Neural progenitor cell (in vitro differentiated cells): ENCODE measurements at regions not wholly inside any gene's neighbourhood (a gene's known extent, or its start where the extent isn't known, plus 50 kb on each side); places are given as distances from the start of the nearest gene placed in this dataset.

Experiments used
- DNase-seq: peaks from one replicate; pipeline ENCODE4 v3.0.0-alpha.2; 2016; ENCODE audit warnings: low spot score
- H2AFZ ChIP-seq: fragments of 200-600 bp; sonication (generic); replicated peaks from 2 replicates; pipeline ENCODE4 v1.6.1; 2016; ENCODE audit warnings: antibody characterized with exemption
- H3F3A ChIP-seq: fragments of 200-600 bp; sonication (generic); 2 replicates; pipeline ENCODE4 v1.6.1; 2016; ENCODE audit warnings: antibody characterized with exemption, low read depth
- H3K27ac ChIP-seq: fragments of 200-600 bp; sonication (generic); 2 replicates; pipeline ENCODE4 v1.5.1; 2016; ENCODE audit warnings: mild to moderate bottlenecking
- H3K27me3 ChIP-seq: fragments of 200-600 bp; sonication (generic); 2 replicates; pipeline ENCODE4 v1.6.1; 2016; ENCODE audit warnings: mild to moderate bottlenecking, moderate library complexity
- H3K36me3 ChIP-seq: fragments of 200-600 bp; sonication (generic); 2 replicates; pipeline ENCODE4 v1.5.1; 2016
- H3K4me1 ChIP-seq: fragments of 200-600 bp; sonication (generic); 2 replicates; pipeline ENCODE4 v1.6.1; 2016; ENCODE audit warnings: mixed run types
- H3K4me2 ChIP-seq: fragments of 200-600 bp; sonication (generic); 2 replicates; pipeline ENCODE4 v1.6.1; 2016
- H3K4me3 ChIP-seq: fragments of 200-600 bp; sonication (generic); 2 replicates; pipeline ENCODE4 v1.5.1; 2016
- H3K79me2 ChIP-seq: fragments of 200-600 bp; sonication (generic); 2 replicates; pipeline ENCODE4 v1.6.1; 2016; ENCODE audit warnings: low read depth
- H3K9ac ChIP-seq: fragments of 200-600 bp; sonication (generic); 2 replicates; pipeline ENCODE4 v1.6.1; 2016
- H3K9me3 ChIP-seq: fragments of 200-600 bp; sonication (generic); 2 replicates; pipeline ENCODE4 v1.5.1; 2016; ENCODE audit warnings: low read depth
- H4K20me1 ChIP-seq: fragments of 200-600 bp; sonication (generic); 2 replicates; pipeline ENCODE4 v1.6.1; 2016; ENCODE audit warnings: low read depth
- H3K27ac Mint-ChIP-seq: 3 replicates; pipeline ENCODE4 v1.8.0; 2021; ENCODE audit warnings: mixed read lengths
- H3K27me3 Mint-ChIP-seq: 2 replicates; pipeline ENCODE4 v1.8.0; 2022; ENCODE audit warnings: low read depth, mild to moderate bottlenecking, inconsistent platforms, moderate library complexity, mixed read lengths; ENCODE audit not compliant: insufficient read depth
- H3K36me3 Mint-ChIP-seq: 3 replicates; pipeline ENCODE4 v1.8.0; 2021; ENCODE audit warnings: mixed read lengths
- H3K4me1 Mint-ChIP-seq: 3 replicates; pipeline ENCODE4 v1.8.0; 2021; ENCODE audit warnings: mixed read lengths
- H3K4me3 Mint-ChIP-seq: 3 replicates; pipeline ENCODE4 v1.8.0; 2021; ENCODE audit warnings: mild to moderate bottlenecking, moderate library complexity, mixed read lengths
- H3K9me3 Mint-ChIP-seq: 3 replicates; pipeline ENCODE4 v1.8.0; 2020; ENCODE audit warnings: mixed read lengths
- EZH2 ChIP-seq: fragments of 200-600 bp; sonication (generic); IDR thresholded peaks from 2 replicates; pipeline ENCODE4 v1.6.1; 2017; ENCODE audit warnings: antibody characterized with exemption, mild to moderate bottlenecking, moderate library complexity
- EZH2phosphoT487 ChIP-seq: fragments of 200-600 bp; sonication (generic); IDR thresholded peaks from 2 replicates; pipeline ENCODE4 v1.6.1; 2017; ENCODE audit warnings: antibody characterized with exemption
- TF ChIP-seq, protein P1 (sequence below): fragments of 200-600 bp; sonication (generic); IDR thresholded peaks from 2 replicates; pipeline ENCODE4 v1.5.1; 2017; ENCODE audit warnings: antibody characterized with exemption, mild to moderate bottlenecking

DNA sequence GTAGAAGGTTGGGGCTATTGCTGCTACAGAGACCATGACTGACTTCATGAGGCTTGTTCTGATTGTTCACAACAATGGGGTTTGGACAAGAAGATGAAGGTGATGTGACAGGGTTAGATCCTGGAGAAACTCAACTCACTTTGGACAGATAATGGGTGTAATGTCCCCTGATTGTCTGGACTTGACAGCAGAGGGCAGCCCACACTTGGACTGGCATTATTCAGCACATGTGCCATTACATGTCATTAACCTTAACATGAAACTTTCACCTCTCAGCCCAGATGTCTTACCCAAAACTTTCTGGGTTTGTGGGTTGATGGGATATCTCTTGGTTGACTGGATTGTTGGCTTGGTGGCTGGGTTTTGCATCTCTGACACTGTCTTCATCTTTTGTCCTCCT lies 101.5 kb downstream of the MXRA5 start:
- H3K4me2 ChIP-seq = no peak overlapping the region
- H3K9me3 ChIP-seq = no peaks in the 10 kb centered on the region
- Mint-ChIP-seq H3K27me3 (peaks cover 5% of the 10 kb centered on the region), H3K9me3 (peaks cover 6% of the 10 kb centered on the region), H3K27ac (no peak overlapping the region), H3K4me1 (no peaks in the 10 kb centered on the region), H3K4me3 (no peak overlapping the region), H3K36me3 (peaks cover 1% of the 10 kb centered on the region)
- H3K36me3 ChIP-seq = no peaks in the 10 kb centered on the region
- H3K27me3 ChIP-seq = no peaks in the 10 kb centered on the region
- no peaks in the 10 kb centered on the region for H3K79me2 ChIP-seq
- H3K27ac ChIP-seq = no peak overlapping the region
- no peak overlapping the region for H3K4me3 ChIP-seq
- no peaks in the 10 kb centered on the region for H3K4me1 ChIP-seq
- no peaks in the 10 kb centered on the region for H3F3A ChIP-seq
- no peaks in the 10 kb centered on the region for H4K20me1 ChIP-seq
- DNase-seq = no peak
- TF ChIP-seq EZH2phosphoT487 = no peak
- TF ChIP-seq, protein P1, sequence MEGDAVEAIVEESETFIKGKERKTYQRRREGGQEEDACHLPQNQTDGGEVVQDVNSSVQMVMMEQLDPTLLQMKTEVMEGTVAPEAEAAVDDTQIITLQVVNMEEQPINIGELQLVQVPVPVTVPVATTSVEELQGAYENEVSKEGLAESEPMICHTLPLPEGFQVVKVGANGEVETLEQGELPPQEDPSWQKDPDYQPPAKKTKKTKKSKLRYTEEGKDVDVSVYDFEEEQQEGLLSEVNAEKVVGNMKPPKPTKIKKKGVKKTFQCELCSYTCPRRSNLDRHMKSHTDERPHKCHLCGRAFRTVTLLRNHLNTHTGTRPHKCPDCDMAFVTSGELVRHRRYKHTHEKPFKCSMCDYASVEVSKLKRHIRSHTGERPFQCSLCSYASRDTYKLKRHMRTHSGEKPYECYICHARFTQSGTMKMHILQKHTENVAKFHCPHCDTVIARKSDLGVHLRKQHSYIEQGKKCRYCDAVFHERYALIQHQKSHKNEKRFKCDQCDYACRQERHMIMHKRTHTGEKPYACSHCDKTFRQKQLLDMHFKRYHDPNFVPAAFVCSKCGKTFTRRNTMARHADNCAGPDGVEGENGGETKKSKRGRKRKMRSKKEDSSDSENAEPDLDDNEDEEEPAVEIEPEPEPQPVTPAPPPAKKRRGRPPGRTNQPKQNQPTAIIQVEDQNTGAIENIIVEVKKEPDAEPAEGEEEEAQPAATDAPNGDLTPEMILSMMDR = no peak
- no peak for TF ChIP-seq EZH2
- no peak overlapping the region for H3K9ac ChIP-seq
- no peak overlapping the region for H2AFZ ChIP-seq

DNA sequence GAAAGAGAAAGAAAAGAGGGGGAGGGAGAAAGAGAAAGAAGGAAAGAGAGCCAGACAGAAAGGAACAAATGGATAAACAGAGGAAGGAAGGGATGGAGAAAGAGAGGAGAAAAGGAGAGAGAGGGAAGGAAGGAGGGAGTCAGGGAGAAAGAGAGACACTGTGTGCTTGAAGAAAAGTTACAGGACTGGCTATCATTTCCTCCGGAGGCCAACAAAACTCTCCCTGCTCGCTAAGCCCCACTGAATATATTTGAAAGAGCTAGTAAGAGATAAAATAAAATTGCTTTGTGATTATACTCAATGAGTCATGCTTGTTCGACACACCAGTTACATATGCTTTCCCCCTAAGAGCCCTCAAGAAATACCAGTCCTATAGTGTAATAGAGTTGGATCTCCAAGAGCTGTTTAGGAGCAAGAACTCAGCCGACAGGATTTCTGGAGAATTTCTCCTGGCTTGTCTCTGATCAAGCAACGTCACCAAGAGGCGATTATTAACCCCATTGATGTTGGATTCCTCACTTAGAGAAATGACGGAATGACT lies 102.2 kb downstream of the MXRA5 start:
- Histone ChIP-seq H3K27me3 (no peaks in the 10 kb centered on the region), H3K79me2 (no peaks in the 10 kb centered on the region), H3F3A (no peaks in the 10 kb centered on the region), H3K9me3 (no peaks in the 10 kb centered on the region), H4K20me1 (no peaks in the 10 kb centered on the region), H3K9ac (no peak overlapping the region), H3K36me3 (no peaks in the 10 kb centered on the region), H2AFZ (no peak overlapping the region), H3K4me2 (no peak overlapping the region), H3K27ac (no peak overlapping the region), H3K4me3 (no peak overlapping the region), H3K4me1 (no peaks in the 10 kb centered on the region)
- H3K27ac Mint-ChIP-seq = no peak overlapping the region
- peaks cover 1% of the 10 kb centered on the region for H3K36me3 Mint-ChIP-seq
- H3K4me1 Mint-ChIP-seq = no peaks in the 10 kb centered on the region
- TF ChIP-seq EZH2phosphoT487 = no peak
- no peak for DNase-seq
- H3K4me3 Mint-ChIP-seq = no peak overlapping the region
- H3K9me3 Mint-ChIP-seq = peaks cover 6% of the 10 kb centered on the region
- H3K27me3 Mint-ChIP-seq = peaks cover 4% of the 10 kb centered on the region

DNA sequence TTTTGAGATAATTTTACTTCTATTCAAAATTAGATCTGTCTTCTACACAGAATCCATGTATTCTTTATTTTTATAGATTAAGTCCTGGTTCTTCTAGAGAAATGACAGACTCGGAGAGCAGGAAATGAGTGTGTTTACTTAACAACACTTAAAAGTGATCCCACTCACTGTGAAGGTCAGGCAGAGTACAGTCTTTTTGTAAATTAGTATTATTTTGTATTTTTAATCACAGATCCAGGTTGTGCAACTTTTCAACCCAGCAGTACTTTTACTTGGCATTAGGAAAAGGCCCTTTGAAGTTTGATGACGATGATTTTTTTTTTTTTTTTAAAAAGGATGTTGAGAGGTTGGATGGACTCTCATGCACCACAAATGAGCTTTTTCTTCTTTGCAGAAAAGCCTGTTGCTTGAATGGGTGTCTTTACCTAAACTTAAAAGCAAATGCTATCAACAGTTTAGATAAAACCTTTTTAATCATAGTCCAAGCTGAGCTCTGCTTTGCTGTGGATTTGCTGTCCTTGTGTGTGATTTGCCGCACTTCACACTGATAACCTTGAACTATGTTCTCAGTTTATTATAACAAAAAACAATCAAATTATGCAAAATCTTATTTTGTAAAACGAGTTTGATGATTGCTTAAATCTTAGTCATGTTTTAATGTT lies 114.1 kb downstream of the MXRA5 start:
- no peaks in the 10 kb centered on the region for H3K27me3 ChIP-seq
- H3K27ac ChIP-seq = no peak overlapping the region
- H2AFZ ChIP-seq = no peak overlapping the region
- H3K27ac Mint-ChIP-seq = no peak overlapping the region
- H4K20me1 ChIP-seq = no peaks in the 10 kb centered on the region
- no peaks in the 10 kb centered on the region for H3K36me3 ChIP-seq
- H3K9me3 ChIP-seq = no peaks in the 10 kb centered on the region
- no peaks in the 10 kb centered on the region for H3F3A ChIP-seq
- no peak overlapping the region for H3K9ac ChIP-seq
- TF ChIP-seq EZH2 (no peak), EZH2phosphoT487 (no peak)
- TF ChIP-seq, protein P1 = no peak
- no peak overlapping the region for H3K4me3 Mint-ChIP-seq
- H3K36me3 Mint-ChIP-seq = no peaks in the 10 kb centered on the region
- H3K79me2 ChIP-seq = no peaks in the 10 kb centered on the region
- no peaks in the 10 kb centered on the region for H3K4me1 Mint-ChIP-seq
- H3K4me1 ChIP-seq = no peaks in the 10 kb centered on the region
- H3K27me3 Mint-ChIP-seq = no peaks in the 10 kb centered on the region
- H3K4me2 ChIP-seq = no peak overlapping the region
- no peak for DNase-seq
- peaks cover 3% of the 10 kb centered on the region for H3K9me3 Mint-ChIP-seq
- no peak overlapping the region for H3K4me3 ChIP-seq

DNA sequence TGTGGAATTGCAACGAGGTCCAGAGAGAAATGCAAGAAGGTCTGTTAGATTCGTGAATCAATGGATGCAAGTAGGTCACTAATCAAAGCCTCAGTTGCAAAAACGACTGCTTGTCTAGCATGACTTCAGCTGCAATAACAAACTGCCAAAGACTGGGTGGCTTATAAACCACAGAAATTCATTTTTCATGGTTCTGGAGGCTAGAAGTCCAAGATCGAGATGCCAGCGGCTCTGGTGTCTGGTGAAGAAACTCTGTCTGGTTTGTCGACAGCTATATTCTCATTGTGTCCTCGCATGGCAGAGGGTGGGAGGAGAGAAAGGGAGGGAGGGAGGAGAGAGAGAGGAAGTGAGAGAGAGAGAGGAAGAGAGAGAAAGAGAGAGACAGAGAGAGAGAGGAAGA lies 114.7 kb downstream of the MXRA5 start:
- no peak overlapping the region for H3K4me2 ChIP-seq
- H3K36me3 ChIP-seq = no peaks in the 10 kb centered on the region
- H3K4me3 ChIP-seq = no peak overlapping the region
- H3K27ac ChIP-seq = no peak overlapping the region
- DNase-seq = no peak
- TF ChIP-seq EZH2 (no peak), EZH2phosphoT487 (no peak)
- TF ChIP-seq, protein P1 = no peak
- no peak overlapping the region for H3K9ac ChIP-seq
- no peak overlapping the region for H2AFZ ChIP-seq
- H3K79me2 ChIP-seq = no peaks in the 10 kb centered on the region
- no peaks in the 10 kb centered on the region for H3K27me3 Mint-ChIP-seq
- no peak overlapping the region for H3K4me3 Mint-ChIP-seq
- no peaks in the 10 kb centered on the region for H3K36me3 Mint-ChIP-seq
- no peaks in the 10 kb centered on the region for H3F3A ChIP-seq
- no peak overlapping the region for H3K27ac Mint-ChIP-seq
- H3K4me1 ChIP-seq = no peaks in the 10 kb centered on the region
- no peaks in the 10 kb centered on the region for H3K4me1 Mint-ChIP-seq
- peaks cover 3% of the 10 kb centered on the region for H3K9me3 Mint-ChIP-seq
- H3K9me3 ChIP-seq = no peaks in the 10 kb centered on the region
- H3K27me3 ChIP-seq = no peaks in the 10 kb centered on the region
- H4K20me1 ChIP-seq = no peaks in the 10 kb centered on the region
